Endothelial cell (in vitro differentiated cells): ENCODE measurements at regions not wholly inside any gene's neighbourhood (a gene's known extent, or its start where the extent isn't known, plus 50 kb on each side); places are given as distances from the start of the nearest gene placed in this dataset.
"Not testable (repeated sequence)": the region's sequence is repeated elsewhere in the genome, so short reads cannot be mapped to it uniquely, and the experiment has no call there.

Source experiments
- DNase-seq: peaks from one replicate; pipeline ENCODE4 v3.0.0; 2021; ENCODE audit warnings: low spot score
- H3K27ac Mint-ChIP-seq: one replicate; pipeline ENCODE4 v1.8.0; 2021; ENCODE audit warnings: mixed read lengths, inconsistent platforms; ENCODE audit not compliant: unreplicated experiment
- H3K27me3 Mint-ChIP-seq: one replicate; pipeline ENCODE4 v1.8.0; 2021; ENCODE audit warnings: mild to moderate bottlenecking, moderate library complexity, mixed read lengths, inconsistent platforms; ENCODE audit not compliant: unreplicated experiment
- H3K36me3 Mint-ChIP-seq: one replicate; pipeline ENCODE4 v1.8.0; 2021; ENCODE audit warnings: mild to moderate bottlenecking, low read depth, mixed read lengths, inconsistent platforms; ENCODE audit not compliant: unreplicated experiment
- H3K4me1 Mint-ChIP-seq: one replicate; pipeline ENCODE4 v1.8.0; 2021; ENCODE audit warnings: mild to moderate bottlenecking, mixed read lengths, inconsistent platforms; ENCODE audit not compliant: unreplicated experiment
- H3K4me3 Mint-ChIP-seq: one replicate; pipeline ENCODE4 v1.8.0; 2021; ENCODE audit warnings: mild to moderate bottlenecking, mixed read lengths, inconsistent platforms; ENCODE audit not compliant: unreplicated experiment
- H3K9me3 Mint-ChIP-seq: one replicate; pipeline ENCODE4 v1.8.0; 2021; ENCODE audit warnings: mixed read lengths, inconsistent platforms; ENCODE audit not compliant: unreplicated experiment
- CTCF ChIP-seq: fragments of 200-600 bp; sonication (generic); IDR thresholded peaks from one replicate; pipeline ENCODE4 v1.5.0; 2021; ENCODE audit warnings: antibody characterized with exemption; ENCODE audit not compliant: unreplicated experiment

GRCh38 chr5:2534251-2534650 lies 217.2 kb downstream of the IRX2 start:
- Mint-ChIP-seq H3K27ac (no peak overlapping the region), H3K36me3 (no peaks in the 10 kb centered on the region), H3K9me3 (peaks cover 6% of the 10 kb centered on the region), H3K4me1 (peaks cover 3% of the 10 kb centered on the region), H3K4me3 (no peak overlapping the region), H3K27me3 (peaks cover under 1% of the 10 kb centered on the region)
- DNase-seq, result no peak
- TF ChIP-seq CTCF, result no peak

DNA sequence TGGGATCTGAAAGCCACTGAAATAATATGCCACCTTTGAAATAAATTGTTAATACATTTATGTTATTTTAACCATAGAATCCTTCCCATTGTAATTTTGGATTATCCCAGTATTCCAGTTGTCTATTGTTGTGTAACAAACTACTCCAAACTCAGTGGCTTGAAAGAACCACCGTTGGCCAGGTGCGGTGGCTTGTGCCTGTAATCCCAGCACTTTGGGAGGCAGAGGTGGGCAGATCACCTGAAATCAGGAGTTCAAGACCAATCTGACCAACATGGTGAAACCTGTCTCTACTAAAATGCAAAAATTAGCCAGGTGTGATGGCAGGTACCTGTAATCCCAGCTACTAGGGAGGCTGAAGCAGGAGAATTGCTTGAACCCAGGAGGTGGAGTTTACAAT lies 217.6 kb downstream of the IRX2 start:
- not testable (repeated sequence) for H3K36me3 Mint-ChIP-seq, H3K27me3 Mint-ChIP-seq, H3K27ac Mint-ChIP-seq, H3K4me3 Mint-ChIP-seq, H3K4me1 Mint-ChIP-seq, H3K9me3 Mint-ChIP-seq, DNase-seq

- H3K27me3 Mint-ChIP-seq, result peaks cover 6% of the 10 kb centered on the region
- H3K36me3 Mint-ChIP-seq, result no peaks in the 10 kb centered on the region
- H3K27ac Mint-ChIP-seq, result no peak overlapping the region
- peaks cover 13% of the 10 kb centered on the region for H3K9me3 Mint-ChIP-seq
- DNase-seq, result no peak
- no peak for TF ChIP-seq CTCF
- no peaks in the 10 kb centered on the region for H3K4me1 Mint-ChIP-seq
- H3K4me3 Mint-ChIP-seq, result no peak overlapping the region
Observed at GRCh38 chr5:2532809-2533208, 218.7 kb downstream of the IRX2 start.

GRCh38 chr5:2531318-2531717 lies 220.2 kb downstream of the IRX2 start:
- H3K27me3 Mint-ChIP-seq, result peaks cover 8% of the 10 kb centered on the region
- peaks cover 18% of the 10 kb centered on the region for H3K9me3 Mint-ChIP-seq
- no peak for DNase-seq
- H3K36me3 Mint-ChIP-seq, result no peaks in the 10 kb centered on the region
- no peaks in the 10 kb centered on the region for H3K4me1 Mint-ChIP-seq
- no peak for TF ChIP-seq CTCF
- no peak overlapping the region for H3K27ac Mint-ChIP-seq
- no peak overlapping the region for H3K4me3 Mint-ChIP-seq

GRCh38 chr5:2530609-2531008 lies 220.9 kb downstream of the IRX2 start:
- H3K36me3 Mint-ChIP-seq, result peaks cover 4% of the 10 kb centered on the region

More at GRCh38 chr5:2530609-2531008, 220.9 kb downstream of the IRX2 start:
- no peak for DNase-seq
- H3K27me3 Mint-ChIP-seq, result peaks cover 13% of the 10 kb centered on the region
- H3K4me1 Mint-ChIP-seq, result no peaks in the 10 kb centered on the region
- no peak for TF ChIP-seq CTCF
- peaks cover 22% of the 10 kb centered on the region for H3K9me3 Mint-ChIP-seq
- no peak overlapping the region for H3K4me3 Mint-ChIP-seq
- no peak overlapping the region for H3K27ac Mint-ChIP-seq
